Karpas-422 (cell line): ENCODE measurements at regions not wholly inside any gene's neighbourhood (a gene's known extent, or its start where the extent isn't known, plus 50 kb on each side); places are given as distances from the start of the nearest gene placed in this dataset.

ENCODE experiments used
- DNase-seq: peaks from one replicate; pipeline ENCODE4 v3.0.0-alpha.2; 2015
- H2AFZ ChIP-seq: fragments of 200-600 bp; sonication (generic); 2 replicates; pipeline ENCODE4 v1.6.1; 2014; ENCODE audit warnings: antibody characterized with exemption, low read length, mixed read lengths
- H3K27ac ChIP-seq: fragments of 200-600 bp; sonication (generic); 2 replicates; pipeline ENCODE4 v1.5.1; 2014; ENCODE audit warnings: mild to moderate bottlenecking, low read length, moderate library complexity
- H3K27me3 ChIP-seq: fragments of 200-600 bp; sonication (generic); 2 replicates; pipeline ENCODE4 v1.6.1; 2014; ENCODE audit warnings: low read length, mixed read lengths
- H3K36me3 ChIP-seq: fragments of 200-600 bp; sonication (generic); 2 replicates; pipeline ENCODE4 v1.6.1; 2014; ENCODE audit warnings: low read length, mixed read lengths; ENCODE audit not compliant: insufficient read depth
- H3K4me1 ChIP-seq: fragments of 200-600 bp; sonication (generic); 2 replicates; pipeline ENCODE4 v1.6.1; 2014; ENCODE audit warnings: mild to moderate bottlenecking, low read length, mixed read lengths
- H3K4me2 ChIP-seq: fragments of 200-600 bp; sonication (generic); 2 replicates; pipeline ENCODE4 v1.6.1; 2014; ENCODE audit warnings: low read length, low read depth, mild to moderate bottlenecking; ENCODE audit not compliant: poor library complexity, severe bottlenecking
- H3K4me3 ChIP-seq: fragments of 200-600 bp; sonication (generic); 2 replicates; pipeline ENCODE4 v1.5.1; 2014; ENCODE audit warnings: mild to moderate bottlenecking, antibody characterized with exemption, low read length, mixed read lengths
- H3K79me2 ChIP-seq: fragments of 200-600 bp; sonication (generic); 2 replicates; pipeline ENCODE4 v1.6.1; 2014; ENCODE audit warnings: mild to moderate bottlenecking, low read length, mixed read lengths
- H3K9ac ChIP-seq: fragments of 200-600 bp; sonication (generic); 2 replicates; pipeline ENCODE4 v1.6.0; 2014; ENCODE audit warnings: low read length
- H3K9me2 ChIP-seq: fragments of 200-600 bp; sonication (generic), shearing (Covaris generic); replicated peaks from 2 replicates; pipeline ENCODE4 v1.6.0; 2014; ENCODE audit warnings: mild to moderate bottlenecking, low read length, moderate library complexity; ENCODE audit not compliant: insufficient read depth
- H3K9me3 ChIP-seq: fragments of 300-700, 200-600 bp; sonication (generic); 2 replicates; pipeline ENCODE4 v1.6.1; 2014; ENCODE audit warnings: low read length, mixed read lengths
- H4K20me1 ChIP-seq: fragments of 200-600 bp; sonication (generic); 2 replicates; pipeline ENCODE4 v1.6.1; 2014; ENCODE audit warnings: mild to moderate bottlenecking, antibody characterized with exemption, low read length, low read depth; ENCODE audit not compliant: insufficient read depth

GRCh38 chr14:36245223-36245622 lies 68.7 kb upstream of the PTCSC3 start:
- no peak overlapping the region for H2AFZ ChIP-seq
- no peak overlapping the region for H3K4me3 ChIP-seq
- no peaks in the 10 kb centered on the region for H3K79me2 ChIP-seq
- no peaks in the 10 kb centered on the region for H3K27me3 ChIP-seq
- no peak overlapping the region for H3K9ac ChIP-seq
- no peaks in the 10 kb centered on the region for H4K20me1 ChIP-seq
- no peaks in the 10 kb centered on the region for H3K9me2 ChIP-seq
- H3K27ac ChIP-seq: no peak overlapping the region
- no peaks in the 10 kb centered on the region for H3K36me3 ChIP-seq
- no peak for DNase-seq
- no peak overlapping the region for H3K4me2 ChIP-seq
- peaks cover 3% of the 10 kb centered on the region; the same call in 1 of the 2 replicates for H3K9me3 ChIP-seq
- H3K4me1 ChIP-seq: no peaks in the 10 kb centered on the region; the same call in 1 of the 2 replicates

GRCh38 chr14:36243183-36243582 lies 66.7 kb upstream of the PTCSC3 start:
- Histone ChIP-seq H3K36me3 (no peaks in the 10 kb centered on the region), H3K4me1 (no peaks in the 10 kb centered on the region), H2AFZ (no peak overlapping the region)

DNA sequence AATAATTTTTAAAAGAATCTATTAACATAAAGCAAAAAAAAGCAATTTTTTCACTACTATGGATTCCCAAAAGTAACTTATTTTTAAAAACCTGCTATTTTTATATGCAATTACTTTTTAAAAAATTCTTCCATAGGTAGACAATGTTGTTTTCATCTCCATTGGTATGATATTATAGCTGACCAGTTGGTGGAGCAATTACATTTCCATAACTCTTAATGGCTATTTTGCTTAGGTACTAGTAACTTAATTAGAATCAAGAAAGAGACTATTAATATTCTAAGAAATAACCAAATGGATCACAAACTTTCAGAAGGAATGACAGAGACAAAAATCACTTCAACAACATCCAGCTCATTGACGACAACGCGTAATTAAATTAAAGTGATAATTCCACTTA lies 64.7 kb upstream of the PTCSC3 start:
- no peaks in the 10 kb centered on the region for H3K4me1 ChIP-seq
- no peaks in the 10 kb centered on the region for H3K27me3 ChIP-seq
- H3K27ac ChIP-seq: no peak overlapping the region
- no peak overlapping the region for H2AFZ ChIP-seq
- no peak overlapping the region for H3K4me3 ChIP-seq
- no peak overlapping the region for H3K9ac ChIP-seq
- H3K9me2 ChIP-seq: no peaks in the 10 kb centered on the region
- H3K36me3 ChIP-seq: no peaks in the 10 kb centered on the region
- H3K79me2 ChIP-seq: no peaks in the 10 kb centered on the region
- DNase-seq: peak; percentile 57
- H4K20me1 ChIP-seq: no peaks in the 10 kb centered on the region
- no peaks in the 10 kb centered on the region for H3K9me3 ChIP-seq
- H3K4me2 ChIP-seq: no peak overlapping the region

More at GRCh38 chr14:36243183-36243582, 66.7 kb upstream of the PTCSC3 start:
- H3K79me2 ChIP-seq: no peaks in the 10 kb centered on the region
- no peaks in the 10 kb centered on the region for H3K9me2 ChIP-seq
- no peak overlapping the region for H3K4me2 ChIP-seq
- no peak overlapping the region for H3K4me3 ChIP-seq
- H3K27ac ChIP-seq: no peak overlapping the region
- H3K27me3 ChIP-seq: no peaks in the 10 kb centered on the region
- no peak overlapping the region for H3K9ac ChIP-seq
- no peak for DNase-seq
- H3K9me3 ChIP-seq: no peaks in the 10 kb centered on the region
- H4K20me1 ChIP-seq: no peaks in the 10 kb centered on the region

- H3K9me2 ChIP-seq: no peaks in the 10 kb centered on the region
- H3K36me3 ChIP-seq: no peaks in the 10 kb centered on the region
- no peak overlapping the region for H3K4me3 ChIP-seq
- no peaks in the 10 kb centered on the region for H3K27me3 ChIP-seq
- no peaks in the 10 kb centered on the region for H4K20me1 ChIP-seq
- DNase-seq: no peak
- H3K79me2 ChIP-seq: no peaks in the 10 kb centered on the region
- no peaks in the 10 kb centered on the region for H3K9me3 ChIP-seq
- H2AFZ ChIP-seq: no peak overlapping the region
- no peaks in the 10 kb centered on the region for H3K4me1 ChIP-seq
- no peak overlapping the region for H3K27ac ChIP-seq
- no peak overlapping the region for H3K9ac ChIP-seq
- H3K4me2 ChIP-seq: no peak overlapping the region
These were observed 62.3 kb upstream of the PTCSC3 start for GRCh38 chr14:36238666-36239363.

DNA sequence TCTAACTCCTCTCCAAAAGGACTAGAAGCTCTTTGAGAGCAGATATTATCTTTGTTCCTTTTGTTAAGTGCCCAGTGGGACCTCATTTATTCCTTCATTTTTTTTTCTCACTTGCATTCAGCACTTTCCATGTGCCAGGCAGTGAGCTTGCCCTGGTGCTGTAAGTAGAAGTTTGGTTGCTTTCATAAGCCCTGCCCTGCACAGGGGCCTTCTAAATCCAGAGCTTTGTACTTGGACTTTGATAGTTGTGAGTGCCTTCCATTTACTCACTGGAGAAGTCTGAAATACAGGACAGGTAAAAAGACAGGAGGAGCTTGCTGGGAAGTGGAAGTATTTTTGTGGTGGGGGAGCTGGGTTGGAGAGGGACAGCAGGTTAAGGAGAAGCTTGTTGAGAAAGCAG lies 56.7 kb upstream of the PTCSC3 start:
- no peaks in the 10 kb centered on the region for H3K4me1 ChIP-seq
- H3K27ac ChIP-seq: no peak overlapping the region
- DNase-seq: no peak
- no peaks in the 10 kb centered on the region for H3K79me2 ChIP-seq
- H3K4me2 ChIP-seq: no peak overlapping the region
- H3K9me3 ChIP-seq: no peaks in the 10 kb centered on the region
- no peak overlapping the region for H3K9ac ChIP-seq
- no peaks in the 10 kb centered on the region for H3K27me3 ChIP-seq
- no peaks in the 10 kb centered on the region for H3K36me3 ChIP-seq
- no peaks in the 10 kb centered on the region for H4K20me1 ChIP-seq
- H3K9me2 ChIP-seq: no peaks in the 10 kb centered on the region
- no peak overlapping the region for H3K4me3 ChIP-seq
- no peak overlapping the region for H2AFZ ChIP-seq

GRCh38 chr14:36229262-36229661 lies 52.7 kb upstream of the PTCSC3 start:
- Histone ChIP-seq H4K20me1 (no peaks in the 10 kb centered on the region), H3K27ac (no peak overlapping the region), H3K4me3 (no peak overlapping the region), H3K9me3 (no peaks in the 10 kb centered on the region), H3K9me2 (no peaks in the 10 kb centered on the region), H3K4me1 (no peaks in the 10 kb centered on the region), H2AFZ (no peak overlapping the region), H3K4me2 (no peak overlapping the region), H3K27me3 (no peaks in the 10 kb centered on the region), H3K36me3 (no peaks in the 10 kb centered on the region), H3K9ac (no peak overlapping the region), H3K79me2 (no peaks in the 10 kb centered on the region)
- no peak for DNase-seq

- no peaks in the 10 kb centered on the region for H3K36me3 ChIP-seq
- H3K9me3 ChIP-seq: no peaks in the 10 kb centered on the region
- H4K20me1 ChIP-seq: no peaks in the 10 kb centered on the region
- H2AFZ ChIP-seq: no peak overlapping the region
- no peaks in the 10 kb centered on the region for H3K79me2 ChIP-seq
- H3K9me2 ChIP-seq: no peaks in the 10 kb centered on the region
- H3K27me3 ChIP-seq: no peaks in the 10 kb centered on the region
- no peak overlapping the region for H3K4me2 ChIP-seq
- no peak overlapping the region for H3K4me3 ChIP-seq
- no peak overlapping the region for H3K27ac ChIP-seq
- no peaks in the 10 kb centered on the region for H3K4me1 ChIP-seq
- DNase-seq: no peak
- H3K9ac ChIP-seq: no peak overlapping the region
These were observed 51.3 kb upstream of the PTCSC3 start for GRCh38 chr14:36227802-36228201.

DNA sequence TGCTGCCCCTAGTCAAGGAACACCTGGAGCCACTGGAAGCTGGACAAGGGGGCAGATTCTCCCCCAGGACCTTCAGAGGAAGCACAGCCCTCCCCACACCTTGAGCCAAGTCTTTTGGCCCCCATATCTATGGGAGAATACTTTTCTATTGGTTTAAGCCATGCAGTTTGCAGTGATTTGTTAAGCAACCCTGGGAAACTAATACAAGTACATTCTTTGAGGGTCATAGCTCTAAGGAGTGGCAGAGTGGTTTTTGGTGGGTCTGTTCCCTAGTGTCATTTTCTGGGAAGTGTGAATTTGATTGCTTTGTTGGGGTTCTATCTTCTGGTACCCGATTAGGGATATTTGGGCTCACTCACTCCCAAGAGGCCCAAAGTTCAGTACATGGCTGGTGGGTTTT lies 50.8 kb upstream of the PTCSC3 start:
- Histone ChIP-seq H3K9ac (no peak overlapping the region), H3K4me1 (no peaks in the 10 kb centered on the region), H3K36me3 (no peaks in the 10 kb centered on the region), H2AFZ (no peak overlapping the region), H3K4me3 (no peak overlapping the region), H3K9me2 (no peaks in the 10 kb centered on the region), H3K9me3 (no peaks in the 10 kb centered on the region), H3K27ac (no peak overlapping the region), H3K79me2 (no peaks in the 10 kb centered on the region), H3K4me2 (no peak overlapping the region), H4K20me1 (no peaks in the 10 kb centered on the region), H3K27me3 (no peaks in the 10 kb centered on the region)
- no peak for DNase-seq
